22Rv1 (cell line): ENCODE measurements at regions not wholly inside any gene's neighbourhood (a gene's known extent, or its start where the extent isn't known, plus 50 kb on each side); places are given as distances from the start of the nearest gene placed in this dataset.

Experiments used
- ZFX ChIP-seq: fragments of 450-650 bp; IDR thresholded peaks from 2 replicates; pipeline ENCODE4 v1.6.1; 2017; ENCODE audit warnings: antibody characterized with exemption, borderline replicate concordance
- TF ChIP-seq, protein P1 (sequence below): fragments of 450-650 bp; IDR thresholded peaks from 2 replicates; pipeline ENCODE4 v1.5.1; 2017; ENCODE audit warnings: mild to moderate bottlenecking

DNA sequence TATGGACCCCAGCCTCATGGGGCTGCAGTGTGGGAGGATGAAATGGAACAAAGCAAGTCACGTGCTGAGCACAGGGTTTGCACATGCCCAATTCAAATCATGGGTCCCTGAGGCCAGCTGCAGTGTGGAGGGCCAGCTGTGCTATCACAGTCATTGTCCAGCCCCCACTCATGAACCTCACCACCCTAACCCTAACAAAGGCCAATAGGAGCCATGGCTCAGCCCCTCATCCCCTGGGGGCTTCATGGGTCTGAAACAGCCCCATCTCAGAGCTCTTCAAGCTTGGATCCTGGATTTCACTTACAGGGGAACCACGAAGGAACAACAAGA is 125.6 kb upstream of the MAFB start:
- TF ChIP-seq, protein P1, sequence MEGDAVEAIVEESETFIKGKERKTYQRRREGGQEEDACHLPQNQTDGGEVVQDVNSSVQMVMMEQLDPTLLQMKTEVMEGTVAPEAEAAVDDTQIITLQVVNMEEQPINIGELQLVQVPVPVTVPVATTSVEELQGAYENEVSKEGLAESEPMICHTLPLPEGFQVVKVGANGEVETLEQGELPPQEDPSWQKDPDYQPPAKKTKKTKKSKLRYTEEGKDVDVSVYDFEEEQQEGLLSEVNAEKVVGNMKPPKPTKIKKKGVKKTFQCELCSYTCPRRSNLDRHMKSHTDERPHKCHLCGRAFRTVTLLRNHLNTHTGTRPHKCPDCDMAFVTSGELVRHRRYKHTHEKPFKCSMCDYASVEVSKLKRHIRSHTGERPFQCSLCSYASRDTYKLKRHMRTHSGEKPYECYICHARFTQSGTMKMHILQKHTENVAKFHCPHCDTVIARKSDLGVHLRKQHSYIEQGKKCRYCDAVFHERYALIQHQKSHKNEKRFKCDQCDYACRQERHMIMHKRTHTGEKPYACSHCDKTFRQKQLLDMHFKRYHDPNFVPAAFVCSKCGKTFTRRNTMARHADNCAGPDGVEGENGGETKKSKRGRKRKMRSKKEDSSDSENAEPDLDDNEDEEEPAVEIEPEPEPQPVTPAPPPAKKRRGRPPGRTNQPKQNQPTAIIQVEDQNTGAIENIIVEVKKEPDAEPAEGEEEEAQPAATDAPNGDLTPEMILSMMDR: no peak
- no peak for TF ChIP-seq ZFX
